Right cardiac atrium (tissue), 5 donors: ENCODE measurements at regions not wholly inside any gene's neighbourhood (a gene's known extent, or its start where the extent isn't known, plus 50 kb on each side); places are given as distances from the start of the nearest gene placed in this dataset.
A peak's percentile ranks its signal among the peaks of the same experiment; 100 is the strongest.

ENCODE experiments used
- ATAC-seq, 2 donors: fragments of 200-7000 bp; cut with Tn5 transposase; one replicate each; pipeline versions ENCODE4 v1.8.0 to v1.9.1; 2020; ENCODE audit warnings: moderate library complexity in 2 of 2, mild to moderate bottlenecking in 1 of 2
- DNase-seq, 3 donors: peaks; one replicate each; pipeline ENCODE4 v3.0.0-alpha.2; 2020
- H3K27ac ChIP-seq: one replicate; pipeline ENCODE4 v1.5.1; 2013; ENCODE audit warnings: mild to moderate bottlenecking, low read length, control low read depth, moderate library complexity
- H3K27me3 ChIP-seq: one replicate; pipeline ENCODE4 v1.6.1; 2013; ENCODE audit not compliant: control insufficient read depth, insufficient read depth
- H3K4me1 ChIP-seq: one replicate; pipeline ENCODE4 v1.6.1; 2013; ENCODE audit warnings: low read length; ENCODE audit not compliant: control insufficient read depth, insufficient read depth
- H3K4me3 ChIP-seq: one replicate; pipeline ENCODE4 v1.5.1; 2013; ENCODE audit warnings: low read length, control low read depth
- H3K9me3 ChIP-seq: one replicate; pipeline ENCODE4 v1.6.1; 2013; ENCODE audit warnings: low read length; ENCODE audit not compliant: control insufficient read depth
- WGBS: extraction: QIAGEN DNeasy Blood & Tissue Kit; methylation state at CpG from one replicate; pipeline ENCODE4 v1.1.7; 2013; 5-methylcytosine and 5-hydroxymethylcytosine counted together
- intact Hi-C, 4 donors: fragments of 100-400 bp; cut with DNase I; formaldehyde crosslinking; loops; one replicate each; pipeline versions ENCODE4 v1.11.0 to v1.14.0; 2022 to 2023
- donor health status: healthy with polysubstance abuse.
- donor health status: DM: no; HTN: yes; CAD: no.
- donor health status: DM: no; HTN: no; CAD: no.
- donor health status: DM: no; HTN: yes; CAD: no; lungs with severe emphysema.
- donor health status: DM: yes; HTN: yes; CAD: no.

DNA sequence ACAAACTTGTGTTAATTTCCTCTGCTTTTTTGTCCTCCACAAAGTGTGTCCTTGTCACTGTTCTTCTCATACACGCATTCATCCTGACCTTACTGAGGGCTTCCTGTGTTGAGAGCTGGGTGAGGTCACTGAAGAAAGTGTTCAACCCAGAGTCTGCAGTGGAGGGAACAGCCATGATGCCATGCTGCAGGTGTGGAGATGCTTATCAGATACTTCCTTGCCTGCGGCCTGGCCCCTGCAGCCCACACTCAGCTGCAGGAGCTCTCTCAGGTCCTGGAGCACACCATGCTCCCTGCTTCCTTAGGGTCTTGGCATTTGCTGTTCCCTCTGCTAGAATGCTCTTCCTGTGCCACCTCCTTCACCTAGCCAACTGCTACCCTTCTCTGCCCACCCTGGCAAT lies 108.1 kb upstream of the SPRY4 start:
- Histone ChIP-seq H3K27me3 (no peaks in the 10 kb centered on the region), H3K9me3 (no peaks in the 10 kb centered on the region), H3K4me3 (no peak overlapping the region), H3K4me1 (peaks cover 15% of the 10 kb centered on the region), H3K27ac (no peak overlapping the region)
- intact Hi-C loops: no loop called here
- 41% methylated on average over 2 of the region's 2 CpGs for WGBS
- DNase-seq: no peak
- peak in 1 of 2 donors; percentile 36 for ATAC-seq

- no peaks in the 10 kb centered on the region for H3K27me3 ChIP-seq
- WGBS: 43% methylated on average over 16 of the region's 16 CpGs
- no peaks in the 10 kb centered on the region for H3K9me3 ChIP-seq
- H3K4me3 ChIP-seq: no peak overlapping the region
- H3K4me1 ChIP-seq: peaks cover 21% of the 10 kb centered on the region
- intact Hi-C loops: no loop called here
- peak in 2 of 3 donors; percentile 55 to 60 for DNase-seq
- no peak overlapping the region for H3K27ac ChIP-seq
- ATAC-seq: peak in 1 of 2 donors; percentile 59
These were observed 107.6 kb upstream of the SPRY4 start for GRCh38 chr5:142432369-142432863.

GRCh38 chr5:142428773-142429473 lies 104.1 kb upstream of the SPRY4 start:
- intact Hi-C loops: no loop called here
- 83% methylated on average over 8 of the region's 8 CpGs for WGBS
- H3K4me1 ChIP-seq: peaks cover 21% of the 10 kb centered on the region
- H3K27me3 ChIP-seq: no peaks in the 10 kb centered on the region
- DNase-seq: no peak
- no peak for ATAC-seq
- peak overlapping the region; percentile 3 for H3K27ac ChIP-seq
- no peak overlapping the region for H3K4me3 ChIP-seq
- H3K9me3 ChIP-seq: no peaks in the 10 kb centered on the region

- intact Hi-C loops: no loop called here
- DNase-seq: no peak
These were observed 103.4 kb upstream of the SPRY4 start for GRCh38 chr5:142428036-142428772.

GRCh38 chr5:142427529-142427928 lies 102.7 kb upstream of the SPRY4 start:
- DNase-seq (no peak), ATAC-seq (no peak)
- intact Hi-C loops: no loop called here
- H3K9me3 ChIP-seq: no peaks in the 10 kb centered on the region
- H3K4me3 ChIP-seq: no peak overlapping the region
- no peak overlapping the region for H3K27ac ChIP-seq
- no peaks in the 10 kb centered on the region for H3K27me3 ChIP-seq
- WGBS: 96% methylated on average over 6 of the region's 6 CpGs
- H3K4me1 ChIP-seq: peaks cover 11% of the 10 kb centered on the region

More at GRCh38 chr5:142428036-142428772, 103.4 kb upstream of the SPRY4 start:
- H3K9me3 ChIP-seq: no peaks in the 10 kb centered on the region
- no peaks in the 10 kb centered on the region for H3K27me3 ChIP-seq
- H3K4me1 ChIP-seq: peaks cover 15% of the 10 kb centered on the region
- ATAC-seq: no peak
- H3K4me3 ChIP-seq: no peak overlapping the region
- 68% methylated on average over 7 of the region's 7 CpGs for WGBS
- H3K27ac ChIP-seq: peak overlapping the region; percentile 3

GRCh38 chr5:142427015-142427364 lies 102.2 kb upstream of the SPRY4 start:
- Histone ChIP-seq H3K27me3 (no peaks in the 10 kb centered on the region), H3K9me3 (no peaks in the 10 kb centered on the region), H3K4me3 (no peak overlapping the region), H3K27ac (no peak overlapping the region), H3K4me1 (peaks cover 11% of the 10 kb centered on the region)
- ATAC-seq: peak; percentile 16 to 25
- intact Hi-C loops: no loop called here
- no peak for DNase-seq
- 66% methylated on average over 7 of the region's 7 CpGs for WGBS

GRCh38 chr5:142426129-142427014 lies 101.6 kb upstream of the SPRY4 start:
- Histone ChIP-seq H3K4me3 (no peak overlapping the region), H3K27ac (peak overlapping the region; percentile 43), H3K9me3 (no peaks in the 10 kb centered on the region), H3K4me1 (peaks cover 11% of the 10 kb centered on the region), H3K27me3 (no peaks in the 10 kb centered on the region)
- WGBS: 52% methylated on average over 17 of the region's 17 CpGs
- DNase-seq: peak; percentile 69 to 83 (median 80)
- peak; percentile 56 to 83 for ATAC-seq
- intact Hi-C loops: no loop called here

GRCh38 chr5:142425286-142426065 lies 100.7 kb upstream of the SPRY4 start:
- no peak overlapping the region for H3K4me3 ChIP-seq

DNA sequence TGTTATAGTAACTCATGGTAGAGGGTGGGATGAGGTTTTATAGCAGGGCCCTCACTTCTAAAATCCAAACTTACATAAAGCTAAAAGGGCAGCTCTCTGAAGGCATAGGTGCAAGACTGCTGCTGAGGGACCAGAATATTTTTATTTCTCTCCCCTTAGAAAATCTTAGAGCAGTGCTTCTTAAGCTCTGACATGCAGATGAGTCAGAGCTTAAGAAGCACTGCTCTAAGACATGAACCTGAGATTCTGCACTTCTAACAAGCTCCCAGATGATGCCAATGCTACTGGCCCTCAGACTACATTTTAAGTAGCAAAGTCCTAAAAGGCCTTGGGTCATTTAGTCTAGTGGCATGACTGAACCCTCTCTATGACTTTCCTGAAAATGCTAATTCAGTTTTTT lies 97.6 kb upstream of the SPRY4 start:
- Histone ChIP-seq H3K9me3 (no peaks in the 10 kb centered on the region), H3K27ac (no peak overlapping the region), H3K4me1 (peaks cover 5% of the 10 kb centered on the region), H3K27me3 (no peaks in the 10 kb centered on the region), H3K4me3 (no peak overlapping the region)
- ATAC-seq: no peak
- intact Hi-C loops: no loop called here
- DNase-seq: no peak

More at GRCh38 chr5:142425286-142426065, 100.7 kb upstream of the SPRY4 start:
- H3K9me3 ChIP-seq: no peaks in the 10 kb centered on the region
- DNase-seq: no peak
- H3K27me3 ChIP-seq: no peaks in the 10 kb centered on the region
- peaks cover 11% of the 10 kb centered on the region for H3K4me1 ChIP-seq
- intact Hi-C loops: no loop called here
- H3K27ac ChIP-seq: no peak overlapping the region
- ATAC-seq: no peak
- WGBS: 70% methylated on average over 7 of the region's 7 CpGs

DNA sequence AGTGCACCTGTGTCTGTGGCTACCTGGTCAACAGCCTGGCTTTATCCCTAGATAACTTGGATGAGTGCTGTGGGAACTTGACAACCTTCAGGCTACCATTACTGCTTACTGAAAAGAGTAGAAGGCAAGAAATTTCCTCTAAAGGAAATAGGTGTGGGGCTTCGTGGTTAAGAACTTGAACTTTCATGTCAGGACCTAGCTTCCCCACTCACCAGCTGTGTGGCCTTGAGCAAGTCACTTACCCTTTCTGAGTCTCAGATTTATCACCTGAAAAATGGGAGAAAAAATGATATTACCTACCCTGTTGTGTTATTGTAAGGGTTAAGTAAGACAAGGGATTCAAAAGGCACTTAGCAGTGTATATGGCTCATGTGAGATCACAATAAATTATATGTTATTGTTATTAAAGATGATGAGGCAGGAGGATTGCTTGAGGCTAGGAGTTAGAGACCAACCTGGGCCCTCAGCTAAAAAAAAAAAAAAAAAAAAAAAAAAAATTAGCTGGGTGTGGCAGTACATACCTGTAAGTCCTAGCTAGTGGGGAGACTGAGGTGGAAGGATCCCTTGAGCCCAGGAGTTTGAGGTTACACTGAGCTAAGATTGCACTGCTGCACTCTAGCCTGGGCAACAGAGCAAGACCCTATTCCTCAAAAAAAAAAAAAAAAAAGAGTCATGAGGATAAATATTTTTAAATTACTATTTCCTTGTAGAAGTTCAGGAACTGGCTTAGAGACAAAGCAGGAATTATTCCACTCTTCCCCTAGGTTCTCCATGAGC lies 97.0 kb upstream of the SPRY4 start:
- no peak overlapping the region for H3K27ac ChIP-seq
- no peak overlapping the region for H3K4me3 ChIP-seq
- DNase-seq (no peak), ATAC-seq (no peak)
- no peaks in the 10 kb centered on the region for H3K9me3 ChIP-seq
- H3K4me1 ChIP-seq: peaks cover 2% of the 10 kb centered on the region
- 79% methylated on average over 1 of the region's 1 CpG for WGBS
- intact Hi-C loops: no loop called here
- H3K27me3 ChIP-seq: no peaks in the 10 kb centered on the region
